GM21529 (cell line): ENCODE measurements at regions not wholly inside any gene's neighbourhood (a gene's known extent, or its start where the extent isn't known, plus 50 kb on each side); places are given as distances from the start of the nearest gene placed in this dataset.
A peak's percentile ranks its signal among the peaks of the same experiment; 100 is the strongest.

ENCODE experiments used
- ATAC-seq: cut with Tn5 transposase; IDR thresholded peaks from one replicate; pipeline ENCODE4 v1.9.1; 2021; ENCODE audit not compliant: unreplicated experiment

- no peak for ATAC-seq
These were observed 121.9 kb downstream of the EMP1 start for GRCh38 chr12:13318231-13319015.

GRCh38 chr12:13316587-13317246 is 120.2 kb downstream of the EMP1 start:
- ATAC-seq, result no peak

GRCh38 chr12:13313886-13314285 is 117.4 kb downstream of the EMP1 start:
- no peak for ATAC-seq

- no peak for ATAC-seq
These were observed 115.0 kb downstream of the EMP1 start for GRCh38 chr12:13311551-13311950.

GRCh38 chr12:13307143-13307816 is 110.8 kb downstream of the EMP1 start:
- ATAC-seq, result no peak

- ATAC-seq, result no peak
These were observed 108.4 kb downstream of the EMP1 start for GRCh38 chr12:13304924-13305323.

- no peak for ATAC-seq
These were observed 102.9 kb downstream of the EMP1 start for GRCh38 chr12:13299457-13299856.

GRCh38 chr12:13293096-13293495 is 96.6 kb downstream of the EMP1 start:
- no peak for ATAC-seq

GRCh38 chr12:13289653-13290289 is 93.2 kb downstream of the EMP1 start:
- ATAC-seq, result no peak

GRCh38 chr12:13288937-13289652 is 92.6 kb downstream of the EMP1 start:
- no peak for ATAC-seq

GRCh38 chr12:13288501-13288900 is 92.0 kb downstream of the EMP1 start:
- ATAC-seq, result no peak

- ATAC-seq, result no peak
These were observed 87.3 kb downstream of the EMP1 start for GRCh38 chr12:13283867-13284266.

- no peak for ATAC-seq
These were observed 86.3 kb downstream of the EMP1 start for GRCh38 chr12:13282861-13283260.

GRCh38 chr12:13278249-13278787 is 81.8 kb downstream of the EMP1 start:
- peak; percentile 82 for ATAC-seq

- ATAC-seq, result no peak
These were observed 80.8 kb downstream of the EMP1 start for GRCh38 chr12:13277293-13277692.

- no peak for ATAC-seq
These were observed 78.9 kb downstream of the EMP1 start for GRCh38 chr12:13275241-13276085.

GRCh38 chr12:13273850-13274249 is 77.3 kb downstream of the EMP1 start:
- no peak for ATAC-seq

GRCh38 chr12:13273097-13273496 is 76.6 kb downstream of the EMP1 start:
- ATAC-seq, result no peak

GRCh38 chr12:13270817-13271216 is 74.3 kb downstream of the EMP1 start:
- no peak for ATAC-seq
